ENCODE measurements at regions not wholly inside any gene's neighbourhood (a gene's known extent, or its start where the extent isn't known, plus 50 kb on each side); places are given as distances from the start of the nearest gene placed in this dataset.

- DNase-seq, result no peak
These were observed 652.6 kb upstream of the SETBP1 start for GRCh38 chr18:44028109-44028508.

- DNase-seq, result no peak
These were observed 649.6 kb upstream of the SETBP1 start for GRCh38 chr18:44031063-44031462.

- DNase-seq, result no peak
These were observed 647.5 kb upstream of the SETBP1 start for GRCh38 chr18:44033144-44033701.

- DNase-seq, result no peak
These were observed 645.1 kb upstream of the SETBP1 start for GRCh38 chr18:44035554-44035953.

- DNase-seq, result no peak
These were observed 644.2 kb upstream of the SETBP1 start for GRCh38 chr18:44036501-44036900.

GRCh38 chr18:44039216-44039615 is 641.5 kb upstream of the SETBP1 start:
- DNase-seq, result no peak

- DNase-seq, result no peak
These were observed 640.9 kb upstream of the SETBP1 start for GRCh38 chr18:44039826-44040225.

GRCh38 chr18:44041553-44041952 is 639.1 kb upstream of the SETBP1 start:
- no peak for DNase-seq

- no peak for DNase-seq
These were observed 638.7 kb upstream of the SETBP1 start for GRCh38 chr18:44041961-44042360.

GRCh38 chr18:44046376-44046975 is 634.2 kb upstream of the SETBP1 start:
- no peak for DNase-seq

GRCh38 chr18:44047585-44047984 is 633.1 kb upstream of the SETBP1 start:
- no peak for DNase-seq

- DNase-seq, result no peak
These were observed 632.3 kb upstream of the SETBP1 start for GRCh38 chr18:44048435-44048834.

GRCh38 chr18:44048846-44049245 is 631.8 kb upstream of the SETBP1 start:
- no peak for DNase-seq

GRCh38 chr18:44051026-44051425 is 629.7 kb upstream of the SETBP1 start:
- DNase-seq, result no peak

GRCh38 chr18:44054514-44054913 is 626.2 kb upstream of the SETBP1 start:
- no peak for DNase-seq

- DNase-seq, result no peak
These were observed 620.5 kb upstream of the SETBP1 start for GRCh38 chr18:44060197-44060596.

GRCh38 chr18:44061438-44061837 is 619.2 kb upstream of the SETBP1 start:
- no peak for DNase-seq

GRCh38 chr18:44062345-44062744 is 618.3 kb upstream of the SETBP1 start:
- DNase-seq, result no peak

GRCh38 chr18:44065206-44065605 is 615.5 kb upstream of the SETBP1 start:
- no peak for DNase-seq

GRCh38 chr18:44066541-44066940 is 614.1 kb upstream of the SETBP1 start:
- no peak for DNase-seq

GRCh38 chr18:44067186-44067585 is 613.5 kb upstream of the SETBP1 start:
- no peak for DNase-seq

GRCh38 chr18:44075038-44075437 is 605.6 kb upstream of the SETBP1 start:
- no peak for DNase-seq

- no peak for DNase-seq
These were observed 601.1 kb upstream of the SETBP1 start for GRCh38 chr18:44079606-44080005.

GRCh38 chr18:44080054-44080453 is 600.6 kb upstream of the SETBP1 start:
- no peak for DNase-seq

- DNase-seq, result no peak
These were observed 591.0 kb upstream of the SETBP1 start for GRCh38 chr18:44089732-44090131.
